ENCODE measurements at regions not wholly inside any gene's neighbourhood (a gene's known extent, or its start where the extent isn't known, plus 50 kb on each side); places are given as distances from the start of the nearest gene placed in this dataset.

DNA sequence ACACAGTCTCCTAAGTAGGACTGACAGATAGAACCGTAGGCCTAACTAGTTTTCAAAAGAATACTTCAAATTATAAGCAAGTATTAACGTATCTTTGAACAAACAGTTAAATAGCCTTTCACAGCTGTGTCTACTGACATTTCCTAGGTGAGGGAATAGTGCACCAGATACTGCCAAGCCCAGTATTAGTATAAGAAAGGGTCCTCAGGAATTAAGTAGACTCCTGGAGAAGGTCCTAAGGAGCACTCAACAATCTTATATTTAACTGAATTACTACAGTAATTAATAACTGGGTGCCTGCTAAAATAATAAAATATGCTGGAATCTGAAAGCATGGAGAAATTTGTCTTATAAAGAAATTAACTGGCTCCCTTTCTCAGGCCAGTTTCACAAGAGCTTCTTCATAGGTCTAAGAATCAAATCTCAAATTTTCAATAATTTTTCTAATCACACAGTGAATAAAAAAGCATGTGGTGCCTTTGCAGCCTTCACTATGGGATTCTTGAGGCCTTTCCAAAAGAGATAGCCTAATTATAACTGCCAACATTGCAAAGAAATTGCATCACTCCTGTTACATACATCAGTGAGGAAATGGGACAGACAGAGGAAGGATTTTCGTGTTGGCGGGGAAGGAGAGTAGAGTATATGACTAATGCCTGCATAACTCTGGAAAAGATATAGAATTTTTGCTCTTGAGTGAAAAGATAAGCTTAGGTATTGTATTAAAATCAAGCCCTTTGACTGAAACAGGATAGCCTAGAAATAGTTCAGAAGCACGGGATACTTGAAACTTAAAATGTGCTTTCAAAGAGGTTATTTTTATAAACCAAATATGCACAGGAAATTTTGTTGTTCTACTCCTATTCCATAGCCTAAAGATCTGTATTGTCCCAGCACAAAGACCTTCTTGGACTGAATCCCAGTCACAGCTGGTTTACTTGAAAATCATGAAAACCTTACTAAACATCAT lies 228.6 kb upstream of the STK17B start:
- no peak for DNase-seq

DNA sequence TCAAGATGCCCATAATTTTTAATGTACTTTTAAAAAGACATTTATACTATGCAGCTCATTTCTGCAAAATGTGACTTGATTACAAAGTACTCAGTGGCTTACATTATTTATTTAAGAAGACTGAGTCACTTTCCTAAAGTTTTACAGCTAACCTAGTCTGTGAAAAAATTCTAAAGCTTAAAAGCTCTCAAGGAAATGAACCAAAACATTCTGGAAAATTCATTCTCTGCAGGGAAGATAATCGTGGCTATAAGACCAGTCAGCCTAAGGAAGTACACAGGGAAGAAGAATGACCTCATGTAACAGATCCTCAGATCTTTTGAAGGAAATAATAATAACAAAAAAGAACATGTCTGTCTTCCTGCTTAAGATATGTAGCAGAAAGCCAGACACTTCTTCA lies 232.1 kb upstream of the STK17B start:
- no peak for DNase-seq

- DNase-seq: no peak
These were observed 232.9 kb upstream of the STK17B start for GRCh38 chr2:196404276-196404675.

DNA sequence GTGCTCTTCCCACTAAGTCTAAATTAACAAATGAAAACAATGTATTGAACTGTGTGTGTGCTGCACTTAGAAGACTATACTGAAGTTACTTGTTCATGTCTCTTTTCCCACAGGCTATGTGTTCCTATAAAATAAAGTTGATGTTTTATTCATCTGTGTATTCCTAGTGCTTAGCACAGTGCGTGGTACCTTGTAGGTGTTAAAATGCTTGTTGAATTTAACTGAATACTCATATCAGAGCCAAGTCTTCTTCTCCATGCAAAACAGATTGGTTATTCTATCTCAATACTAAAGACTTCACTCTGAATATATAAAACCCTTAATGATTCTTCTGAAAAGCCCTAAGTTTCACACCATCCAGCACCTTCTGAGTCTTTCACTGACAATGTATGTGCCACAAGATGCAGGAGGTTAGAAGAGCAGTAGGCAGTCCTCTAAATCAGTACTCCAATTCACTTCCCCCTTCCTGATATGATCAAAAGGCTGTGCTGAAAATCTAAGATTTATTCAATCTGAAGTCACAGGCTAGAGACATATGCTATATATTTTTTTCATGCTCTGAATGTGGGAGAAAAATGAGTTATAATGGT lies 231.7 kb upstream of the CCDC150 start:
- no peak for DNase-seq

GRCh38 chr2:196409376-196409775 lies 230.1 kb upstream of the CCDC150 start:
- no peak for DNase-seq

DNA sequence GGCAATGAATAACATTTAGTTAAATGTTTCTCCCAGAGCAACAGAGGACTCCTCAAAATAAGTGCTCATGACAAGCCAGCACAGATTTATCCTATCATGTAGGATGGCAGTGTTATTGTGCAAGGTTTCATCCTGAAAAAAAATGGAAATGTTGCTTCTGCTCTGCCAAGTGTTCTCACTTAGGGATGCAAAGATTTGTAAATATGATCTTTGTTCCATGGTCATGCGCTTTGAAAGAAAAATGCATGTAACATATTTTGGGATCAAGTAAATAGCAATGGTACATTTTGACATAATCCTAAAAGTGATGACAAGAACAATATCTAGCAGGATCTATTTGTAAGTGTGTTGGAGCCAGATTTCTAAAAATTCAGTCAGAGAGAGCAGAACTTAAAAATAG lies 229.5 kb upstream of the CCDC150 start:
- DNase-seq: no peak

GRCh38 chr2:196413821-196414274 lies 225.7 kb upstream of the CCDC150 start:
- DNase-seq: no peak

GRCh38 chr2:196415384-196415783 lies 224.1 kb upstream of the CCDC150 start:
- DNase-seq: no peak

- DNase-seq: no peak
These were observed 219.4 kb upstream of the CCDC150 start for GRCh38 chr2:196420143-196420542.

DNA sequence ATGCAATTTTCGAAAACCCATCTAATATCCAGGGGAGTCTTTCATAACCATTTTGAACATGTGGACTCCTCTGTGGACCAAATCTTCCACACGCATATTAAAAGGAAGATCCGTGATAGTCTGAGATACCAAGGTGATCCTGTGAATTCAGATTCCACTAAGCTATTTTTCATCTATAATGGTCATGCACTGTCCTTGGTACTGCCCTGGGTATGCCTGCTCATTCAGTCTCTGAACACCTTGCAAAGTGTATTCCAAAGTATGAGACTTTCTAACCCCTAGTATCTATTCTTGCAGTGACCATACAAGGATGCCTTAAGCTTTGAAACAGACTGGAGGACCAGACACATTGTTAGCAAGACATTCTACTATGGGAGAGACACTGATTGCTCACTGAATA lies 217.6 kb upstream of the CCDC150 start:
- DNase-seq: no peak

- no peak for DNase-seq
These were observed 217.2 kb upstream of the CCDC150 start for GRCh38 chr2:196422361-196422760.

DNA sequence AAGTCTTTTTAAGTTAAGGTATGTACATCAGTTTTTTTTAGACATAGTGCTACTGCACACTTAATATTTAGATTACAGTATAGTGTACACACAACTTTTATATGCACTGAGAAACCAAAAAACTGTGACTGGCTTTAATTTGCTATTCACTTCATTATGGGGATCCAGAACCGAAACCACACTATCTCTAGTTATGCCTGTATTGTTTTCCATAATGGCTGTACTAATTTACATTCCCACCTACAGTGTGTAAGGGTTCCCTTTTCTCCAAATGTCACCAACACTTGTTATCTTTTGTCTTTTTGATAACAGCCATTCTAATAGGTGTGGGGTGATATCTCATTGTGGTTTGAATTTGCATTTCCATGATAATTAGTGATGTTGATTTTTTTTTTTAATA lies 213.4 kb upstream of the CCDC150 start:
- DNase-seq: no peak

DNA sequence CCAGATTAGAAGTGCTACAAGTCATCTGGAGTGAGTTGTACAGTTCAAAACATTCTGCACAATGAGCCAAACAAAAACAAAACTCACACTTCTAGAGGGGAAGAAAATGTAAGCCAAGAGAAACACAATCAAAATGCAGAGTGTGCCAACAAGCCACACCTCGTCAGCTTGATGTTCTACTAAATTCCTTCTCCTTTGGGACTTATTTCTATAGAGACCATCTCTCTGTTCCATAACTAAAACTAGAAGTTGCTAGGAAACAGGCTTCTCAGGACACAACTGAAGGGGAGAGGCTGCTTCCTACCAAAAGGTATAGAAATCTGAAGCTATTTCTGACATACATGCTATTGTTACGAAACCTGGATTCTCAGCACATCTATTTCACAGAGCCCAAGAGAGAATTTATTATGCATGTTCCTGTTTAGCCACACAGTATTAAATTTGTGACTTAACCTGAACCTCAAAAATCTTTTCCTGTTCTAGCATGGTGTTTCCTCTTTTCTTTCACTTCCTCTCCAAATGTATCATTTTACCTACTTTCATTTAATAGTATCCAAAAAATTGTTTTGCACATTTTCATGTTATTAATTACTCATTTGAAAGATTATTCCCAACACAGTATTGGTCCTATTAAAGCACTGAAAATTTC lies 211.4 kb upstream of the CCDC150 start:
- no peak for DNase-seq

GRCh38 chr2:196431076-196431475 lies 208.4 kb upstream of the CCDC150 start:
- no peak for DNase-seq

DNA sequence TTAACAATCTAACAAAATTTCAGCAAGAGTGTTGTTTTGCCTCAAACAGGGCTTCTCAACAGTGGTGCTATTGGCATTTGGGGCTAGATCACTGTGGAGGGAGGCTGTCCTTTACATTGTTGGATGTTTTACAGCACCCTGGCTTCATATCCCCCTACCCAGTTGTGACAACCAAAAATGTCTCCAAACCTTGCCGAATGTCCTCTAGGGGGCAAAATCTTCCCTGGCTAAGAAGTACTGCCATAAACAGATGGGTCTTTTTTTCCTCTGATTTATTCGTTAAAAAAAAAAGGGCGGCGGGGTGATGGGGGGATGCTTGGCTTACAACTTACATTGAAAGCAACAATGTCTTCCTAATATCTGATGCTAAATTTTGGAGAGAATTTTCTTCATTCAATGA lies 207.6 kb upstream of the CCDC150 start:
- DNase-seq: no peak

- DNase-seq: no peak
These were observed 206.4 kb upstream of the CCDC150 start for GRCh38 chr2:196433116-196433515.

DNA sequence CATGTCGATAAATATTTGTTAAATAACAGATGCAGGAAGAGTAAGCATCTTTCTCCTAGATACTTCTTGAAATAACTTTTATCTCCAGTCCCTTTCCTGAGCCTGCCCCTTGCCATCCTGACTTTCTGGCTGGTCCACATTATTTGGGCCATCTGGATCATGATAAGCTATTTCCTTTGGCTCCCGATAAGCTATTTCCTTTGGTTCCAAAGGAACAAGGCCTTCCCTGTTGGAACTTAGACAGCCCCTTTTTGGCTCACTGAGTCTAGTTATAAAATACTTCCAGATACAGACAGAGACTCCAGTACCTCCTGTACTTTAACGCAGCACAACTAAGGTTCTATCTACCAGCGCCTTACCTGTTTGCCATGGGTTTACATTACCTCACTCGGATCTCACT lies 205.3 kb upstream of the CCDC150 start:
- no peak for DNase-seq

GRCh38 chr2:196435189-196435588 lies 204.3 kb upstream of the CCDC150 start:
- no peak for DNase-seq

GRCh38 chr2:196437626-196438025 lies 201.9 kb upstream of the CCDC150 start:
- no peak for DNase-seq

DNA sequence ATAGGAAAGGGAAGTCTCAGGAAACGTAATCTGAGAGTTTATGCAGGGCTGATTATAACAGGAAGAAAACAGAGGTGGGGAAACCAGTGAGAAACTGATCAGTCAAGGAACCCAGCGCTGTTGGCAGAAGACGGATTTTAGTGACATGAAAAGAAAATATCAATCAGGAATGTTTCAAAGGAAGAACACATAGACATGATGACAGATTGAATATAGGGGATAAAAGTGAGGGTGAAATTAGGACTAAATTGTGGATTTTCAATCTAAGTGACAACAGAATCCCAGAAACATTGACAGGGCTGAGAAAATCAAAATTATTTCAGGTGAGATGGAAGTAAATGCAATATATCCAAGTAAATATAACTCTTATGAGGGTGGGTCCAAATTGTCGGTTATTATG lies 199.8 kb upstream of the CCDC150 start:
- no peak for DNase-seq

GRCh38 chr2:196440413-196440812 lies 199.1 kb upstream of the CCDC150 start:
- no peak for DNase-seq

DNA sequence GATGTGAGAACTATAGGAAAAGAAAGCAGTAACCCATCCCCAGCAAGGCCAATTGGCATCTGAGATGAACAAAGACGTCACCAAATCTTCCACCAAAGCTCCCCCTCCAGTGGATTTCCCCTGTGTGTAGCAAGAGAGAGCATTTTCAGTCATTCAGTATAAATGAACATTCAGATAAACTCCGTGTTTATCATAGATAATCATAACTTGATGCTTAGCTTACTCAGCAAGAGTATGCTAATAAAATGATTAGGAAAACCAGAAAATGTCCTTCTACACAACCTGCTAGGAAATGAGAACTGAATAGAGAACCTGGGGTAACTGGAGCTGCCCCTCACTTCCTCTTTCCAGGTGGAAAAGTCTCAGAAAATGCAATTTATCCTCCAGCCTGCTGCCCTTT lies 198.0 kb upstream of the CCDC150 start:
- DNase-seq: no peak

GRCh38 chr2:196442211-196442610 lies 197.3 kb upstream of the CCDC150 start:
- no peak for DNase-seq

DNA sequence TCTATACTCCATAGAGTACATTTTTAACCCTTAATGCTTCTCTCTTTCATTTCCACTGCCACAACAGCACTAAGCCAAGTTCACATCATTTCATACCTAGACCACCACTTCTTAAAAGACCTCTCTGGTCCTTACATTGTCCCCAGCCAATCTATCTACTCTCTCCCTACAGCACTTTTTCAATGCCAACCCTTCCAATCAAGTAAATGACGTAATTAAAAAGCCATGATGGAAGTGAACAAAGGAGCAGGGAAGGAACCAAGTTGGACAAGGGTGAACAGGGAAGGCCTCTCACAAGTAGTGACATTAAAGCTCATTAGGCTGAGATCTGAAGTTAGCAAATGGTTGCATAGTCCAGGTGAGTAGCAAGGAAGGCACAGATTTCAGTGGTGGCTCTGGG lies 195.1 kb upstream of the CCDC150 start:
- DNase-seq: no peak

All from activated naive CD4-positive, alpha-beta T cell treated with Interleukin-2 at 50 U/mL for 16 hours (primary cell).